Thoracic aorta (tissue), 2 donors: ENCODE measurements at regions not wholly inside any gene's neighbourhood (a gene's known extent, or its start where the extent isn't known, plus 50 kb on each side); places are given as distances from the start of the nearest gene placed in this dataset.

Experiments
- ATAC-seq: fragments of 150-250 bp; one replicate; pipeline ENCODE4 v1.8.0; 2017; ENCODE audit warnings: low read depth; ENCODE audit not compliant: insufficient number of reproducible peaks, low FRiP score
- DNase-seq: peaks from one replicate; pipeline ENCODE4 v3.0.0-alpha.2; 2020; ENCODE audit warnings: low spot score
- H3K27ac ChIP-seq, 2 donors: fragments of 200-600 bp; sonication (generic); 1 replicate in 1 of 2; 2 replicates in 1 of 2; pipeline ENCODE4 v1.5.1; 2016; ENCODE audit warnings: mild to moderate bottlenecking in 2 of 2, moderate library complexity in 2 of 2
- H3K27me3 ChIP-seq: fragments of 200-600 bp; sonication (generic); replicated peaks from 2 replicates; pipeline ENCODE4 v1.6.0; 2016; ENCODE audit warnings: mild to moderate bottlenecking; ENCODE audit not compliant: insufficient read depth
- H3K36me3 ChIP-seq: fragments of 200-600 bp; sonication (generic); one replicate; pipeline ENCODE4 v1.5.1; 2016
- H3K4me1 ChIP-seq, 2 donors: fragments of 200-600 bp; sonication (generic); 1 replicate in 1 of 2; 2 replicates in 1 of 2; pipeline versions ENCODE4 v1.5.1 to v1.6.0; 2016; ENCODE audit warnings: low read depth in 2 of 2, mild to moderate bottlenecking in 1 of 2; ENCODE audit not compliant: control insufficient read depth in 1 of 2
- H3K4me3 ChIP-seq: fragments of 200-600 bp; sonication (generic); 2 replicates; pipeline ENCODE4 v1.5.1; 2016; ENCODE audit warnings: mild to moderate bottlenecking
- H3K9me3 ChIP-seq: fragments of 200-600 bp; sonication (generic); 2 replicates; pipeline ENCODE4 v1.5.1; 2016
- CTCF ChIP-seq: fragments of 200-600 bp; sonication (generic); IDR thresholded peaks from one replicate; pipeline ENCODE4 v1.5.1; 2019; ENCODE audit warnings: antibody characterized with exemption

GRCh38 chr10:124228471-124228870, 135.1 kb upstream of the CHST15 start:
- no peak overlapping the region for H3K4me3 ChIP-seq
- no peak for TF ChIP-seq CTCF
- DNase-seq (no peak), ATAC-seq (no peak)
- H3K36me3 ChIP-seq = no peaks in the 10 kb centered on the region
- H3K9me3 ChIP-seq = no peaks in the 10 kb centered on the region
- H3K4me1 ChIP-seq = peaks cover 11 to 36% of the 10 kb centered on the region in 2 donors
- no peaks in the 10 kb centered on the region for H3K27me3 ChIP-seq
- no peak overlapping the region for H3K27ac ChIP-seq

GRCh38 chr10:124227988-124228387, 134.6 kb upstream of the CHST15 start:
- DNase-seq (no peak), ATAC-seq (no peak)
- H3K9me3 ChIP-seq = no peaks in the 10 kb centered on the region
- no peak overlapping the region for H3K4me3 ChIP-seq
- no peak overlapping the region for H3K27ac ChIP-seq
- H3K4me1 ChIP-seq = peaks cover 11 to 35% of the 10 kb centered on the region in 2 donors
- no peaks in the 10 kb centered on the region for H3K36me3 ChIP-seq
- TF ChIP-seq CTCF = no peak
- no peaks in the 10 kb centered on the region for H3K27me3 ChIP-seq

- Histone ChIP-seq H3K36me3 (no peaks in the 10 kb centered on the region), H3K9me3 (no peaks in the 10 kb centered on the region), H3K4me1 (peaks cover 12 to 39% of the 10 kb centered on the region in 2 donors), H3K4me3 (no peak overlapping the region), H3K27ac (no peak overlapping the region), H3K27me3 (no peaks in the 10 kb centered on the region)
- no peak for TF ChIP-seq CTCF
- ATAC-seq (no peak), DNase-seq (no peak)
Observed at GRCh38 chr10:124227055-124227975, 133.9 kb upstream of the CHST15 start.

GRCh38 chr10:124226271-124227054, 133.1 kb upstream of the CHST15 start:
- Histone ChIP-seq H3K27me3 (no peaks in the 10 kb centered on the region), H3K36me3 (no peaks in the 10 kb centered on the region), H3K9me3 (no peaks in the 10 kb centered on the region), H3K4me1 (peaks cover 20 to 48% of the 10 kb centered on the region in 2 donors), H3K4me3 (no peak overlapping the region), H3K27ac (peak overlapping the region in 1 of 2 donors; percentile 80)
- no peak for TF ChIP-seq CTCF
- DNase-seq (no peak), ATAC-seq (no peak)
